ENCODE measurements at regions not wholly inside any gene's neighbourhood (a gene's known extent, or its start where the extent isn't known, plus 50 kb on each side); places are given as distances from the start of the nearest gene placed in this dataset.

GRCh38 chr2:41981417-41981816, 66.4 kb upstream of the PKDCC start:
- TF ChIP-seq, protein P1, sequence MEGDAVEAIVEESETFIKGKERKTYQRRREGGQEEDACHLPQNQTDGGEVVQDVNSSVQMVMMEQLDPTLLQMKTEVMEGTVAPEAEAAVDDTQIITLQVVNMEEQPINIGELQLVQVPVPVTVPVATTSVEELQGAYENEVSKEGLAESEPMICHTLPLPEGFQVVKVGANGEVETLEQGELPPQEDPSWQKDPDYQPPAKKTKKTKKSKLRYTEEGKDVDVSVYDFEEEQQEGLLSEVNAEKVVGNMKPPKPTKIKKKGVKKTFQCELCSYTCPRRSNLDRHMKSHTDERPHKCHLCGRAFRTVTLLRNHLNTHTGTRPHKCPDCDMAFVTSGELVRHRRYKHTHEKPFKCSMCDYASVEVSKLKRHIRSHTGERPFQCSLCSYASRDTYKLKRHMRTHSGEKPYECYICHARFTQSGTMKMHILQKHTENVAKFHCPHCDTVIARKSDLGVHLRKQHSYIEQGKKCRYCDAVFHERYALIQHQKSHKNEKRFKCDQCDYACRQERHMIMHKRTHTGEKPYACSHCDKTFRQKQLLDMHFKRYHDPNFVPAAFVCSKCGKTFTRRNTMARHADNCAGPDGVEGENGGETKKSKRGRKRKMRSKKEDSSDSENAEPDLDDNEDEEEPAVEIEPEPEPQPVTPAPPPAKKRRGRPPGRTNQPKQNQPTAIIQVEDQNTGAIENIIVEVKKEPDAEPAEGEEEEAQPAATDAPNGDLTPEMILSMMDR (IDR thresholded peaks at IDR 0.05; ENCODE audit: insufficient read depth, low read length) = no peak
- TF ChIP-seq POLR2AphosphoS5 (IDR thresholded peaks at IDR 0.05; ENCODE audit: low read depth) (no peak), GABPA (IDR thresholded peaks at IDR 0.05; ENCODE audit: low read depth) (no peak)
- TF ChIP-seq, protein P2, sequence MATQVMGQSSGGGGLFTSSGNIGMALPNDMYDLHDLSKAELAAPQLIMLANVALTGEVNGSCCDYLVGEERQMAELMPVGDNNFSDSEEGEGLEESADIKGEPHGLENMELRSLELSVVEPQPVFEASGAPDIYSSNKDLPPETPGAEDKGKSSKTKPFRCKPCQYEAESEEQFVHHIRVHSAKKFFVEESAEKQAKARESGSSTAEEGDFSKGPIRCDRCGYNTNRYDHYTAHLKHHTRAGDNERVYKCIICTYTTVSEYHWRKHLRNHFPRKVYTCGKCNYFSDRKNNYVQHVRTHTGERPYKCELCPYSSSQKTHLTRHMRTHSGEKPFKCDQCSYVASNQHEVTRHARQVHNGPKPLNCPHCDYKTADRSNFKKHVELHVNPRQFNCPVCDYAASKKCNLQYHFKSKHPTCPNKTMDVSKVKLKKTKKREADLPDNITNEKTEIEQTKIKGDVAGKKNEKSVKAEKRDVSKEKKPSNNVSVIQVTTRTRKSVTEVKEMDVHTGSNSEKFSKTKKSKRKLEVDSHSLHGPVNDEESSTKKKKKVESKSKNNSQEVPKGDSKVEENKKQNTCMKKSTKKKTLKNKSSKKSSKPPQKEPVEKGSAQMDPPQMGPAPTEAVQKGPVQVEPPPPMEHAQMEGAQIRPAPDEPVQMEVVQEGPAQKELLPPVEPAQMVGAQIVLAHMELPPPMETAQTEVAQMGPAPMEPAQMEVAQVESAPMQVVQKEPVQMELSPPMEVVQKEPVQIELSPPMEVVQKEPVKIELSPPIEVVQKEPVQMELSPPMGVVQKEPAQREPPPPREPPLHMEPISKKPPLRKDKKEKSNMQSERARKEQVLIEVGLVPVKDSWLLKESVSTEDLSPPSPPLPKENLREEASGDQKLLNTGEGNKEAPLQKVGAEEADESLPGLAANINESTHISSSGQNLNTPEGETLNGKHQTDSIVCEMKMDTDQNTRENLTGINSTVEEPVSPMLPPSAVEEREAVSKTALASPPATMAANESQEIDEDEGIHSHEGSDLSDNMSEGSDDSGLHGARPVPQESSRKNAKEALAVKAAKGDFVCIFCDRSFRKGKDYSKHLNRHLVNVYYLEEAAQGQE (IDR thresholded peaks at IDR 0.05; ENCODE audit: insufficient replicate concordance, low read depth) = no peak

Data from HL-60 (cell line).